HL-60 (cell line): ENCODE measurements at regions not wholly inside any gene's neighbourhood (a gene's known extent, or its start where the extent isn't known, plus 50 kb on each side); places are given as distances from the start of the nearest gene placed in this dataset.

ENCODE experiments used
- DNase-seq, 2 experiments: peaks; one replicate each; pipeline ENCODE4 v3.0.0-alpha.2; 2010 to 2020; ENCODE audit warnings: low read depth in 1 of 2, low spot score in 1 of 2
- H3K27ac ChIP-seq: fragments of 250-450 bp; sonication (Bioruptor Pico); replicated peaks from 2 replicates; pipeline ENCODE4 v1.5.1; 2020; ENCODE audit warnings: mild to moderate bottlenecking, moderate library complexity
- H3K27me3 ChIP-seq: fragments of 250-450 bp; sonication (Bioruptor Pico); 2 replicates; pipeline ENCODE4 v1.5.1; 2021; ENCODE audit warnings: mild to moderate bottlenecking, moderate library complexity; ENCODE audit not compliant: insufficient read depth, poor library complexity, severe bottlenecking
- H3K4me3 ChIP-seq: replicated peaks from 2 replicates; pipeline ENCODE4 v1.5.1; 2011; ENCODE audit warnings: mild to moderate bottlenecking, control low read depth, low read length; ENCODE audit not compliant: insufficient read depth
- GABPA ChIP-seq: IDR thresholded peaks from 2 replicates; pipeline ENCODE4 v1.6.1; 2012; ENCODE audit warnings: low read depth
- POLR2AphosphoS5 ChIP-seq: IDR thresholded peaks from 2 replicates; pipeline ENCODE4 v1.6.1; 2012; ENCODE audit warnings: low read depth
- SPI1 ChIP-seq: IDR thresholded peaks from 2 replicates; pipeline ENCODE4 v1.6.1; 2012; ENCODE audit warnings: low read depth, mild to moderate bottlenecking, borderline replicate concordance
- TF ChIP-seq, protein P1 (sequence below): IDR thresholded peaks from 2 replicates; pipeline ENCODE4 v1.6.1; 2012; ENCODE audit warnings: low read depth; ENCODE audit not compliant: insufficient replicate concordance
- TF ChIP-seq, protein P2 (sequence below): IDR thresholded peaks from one replicate; pipeline ENCODE4 v1.5.1; 2011; ENCODE audit warnings: low read length, control low read depth, inconsistent platforms; ENCODE audit not compliant: insufficient read depth

DNA sequence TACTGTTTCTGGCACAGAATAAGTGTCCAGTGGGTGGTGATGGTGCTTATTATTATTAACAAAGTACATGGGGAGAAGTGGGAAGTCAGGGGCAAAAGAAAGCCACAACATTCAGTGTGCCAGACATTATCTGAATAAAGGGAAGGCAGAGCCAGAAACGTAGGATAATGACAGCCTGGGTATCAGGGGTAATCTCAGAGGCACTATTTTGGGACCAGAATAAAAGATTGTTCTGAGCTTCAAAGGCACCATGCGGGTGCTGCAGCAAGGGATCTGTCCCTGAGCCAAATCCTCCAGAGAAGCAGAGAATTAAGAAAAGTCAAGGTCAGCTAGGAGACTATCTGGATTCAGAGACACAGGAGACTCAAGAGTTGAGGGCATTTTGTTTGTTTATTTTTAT is 328.8 kb upstream of the GATB start:
- H3K27me3 ChIP-seq, result no peaks in the 10 kb centered on the region
- no peak for DNase-seq
- TF ChIP-seq SPI1 (no peak), GABPA (no peak), POLR2AphosphoS5 (no peak)
- TF ChIP-seq, protein P1, sequence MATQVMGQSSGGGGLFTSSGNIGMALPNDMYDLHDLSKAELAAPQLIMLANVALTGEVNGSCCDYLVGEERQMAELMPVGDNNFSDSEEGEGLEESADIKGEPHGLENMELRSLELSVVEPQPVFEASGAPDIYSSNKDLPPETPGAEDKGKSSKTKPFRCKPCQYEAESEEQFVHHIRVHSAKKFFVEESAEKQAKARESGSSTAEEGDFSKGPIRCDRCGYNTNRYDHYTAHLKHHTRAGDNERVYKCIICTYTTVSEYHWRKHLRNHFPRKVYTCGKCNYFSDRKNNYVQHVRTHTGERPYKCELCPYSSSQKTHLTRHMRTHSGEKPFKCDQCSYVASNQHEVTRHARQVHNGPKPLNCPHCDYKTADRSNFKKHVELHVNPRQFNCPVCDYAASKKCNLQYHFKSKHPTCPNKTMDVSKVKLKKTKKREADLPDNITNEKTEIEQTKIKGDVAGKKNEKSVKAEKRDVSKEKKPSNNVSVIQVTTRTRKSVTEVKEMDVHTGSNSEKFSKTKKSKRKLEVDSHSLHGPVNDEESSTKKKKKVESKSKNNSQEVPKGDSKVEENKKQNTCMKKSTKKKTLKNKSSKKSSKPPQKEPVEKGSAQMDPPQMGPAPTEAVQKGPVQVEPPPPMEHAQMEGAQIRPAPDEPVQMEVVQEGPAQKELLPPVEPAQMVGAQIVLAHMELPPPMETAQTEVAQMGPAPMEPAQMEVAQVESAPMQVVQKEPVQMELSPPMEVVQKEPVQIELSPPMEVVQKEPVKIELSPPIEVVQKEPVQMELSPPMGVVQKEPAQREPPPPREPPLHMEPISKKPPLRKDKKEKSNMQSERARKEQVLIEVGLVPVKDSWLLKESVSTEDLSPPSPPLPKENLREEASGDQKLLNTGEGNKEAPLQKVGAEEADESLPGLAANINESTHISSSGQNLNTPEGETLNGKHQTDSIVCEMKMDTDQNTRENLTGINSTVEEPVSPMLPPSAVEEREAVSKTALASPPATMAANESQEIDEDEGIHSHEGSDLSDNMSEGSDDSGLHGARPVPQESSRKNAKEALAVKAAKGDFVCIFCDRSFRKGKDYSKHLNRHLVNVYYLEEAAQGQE, result no peak
- TF ChIP-seq, protein P2, sequence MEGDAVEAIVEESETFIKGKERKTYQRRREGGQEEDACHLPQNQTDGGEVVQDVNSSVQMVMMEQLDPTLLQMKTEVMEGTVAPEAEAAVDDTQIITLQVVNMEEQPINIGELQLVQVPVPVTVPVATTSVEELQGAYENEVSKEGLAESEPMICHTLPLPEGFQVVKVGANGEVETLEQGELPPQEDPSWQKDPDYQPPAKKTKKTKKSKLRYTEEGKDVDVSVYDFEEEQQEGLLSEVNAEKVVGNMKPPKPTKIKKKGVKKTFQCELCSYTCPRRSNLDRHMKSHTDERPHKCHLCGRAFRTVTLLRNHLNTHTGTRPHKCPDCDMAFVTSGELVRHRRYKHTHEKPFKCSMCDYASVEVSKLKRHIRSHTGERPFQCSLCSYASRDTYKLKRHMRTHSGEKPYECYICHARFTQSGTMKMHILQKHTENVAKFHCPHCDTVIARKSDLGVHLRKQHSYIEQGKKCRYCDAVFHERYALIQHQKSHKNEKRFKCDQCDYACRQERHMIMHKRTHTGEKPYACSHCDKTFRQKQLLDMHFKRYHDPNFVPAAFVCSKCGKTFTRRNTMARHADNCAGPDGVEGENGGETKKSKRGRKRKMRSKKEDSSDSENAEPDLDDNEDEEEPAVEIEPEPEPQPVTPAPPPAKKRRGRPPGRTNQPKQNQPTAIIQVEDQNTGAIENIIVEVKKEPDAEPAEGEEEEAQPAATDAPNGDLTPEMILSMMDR, result no peak
- H3K27ac ChIP-seq, result no peak overlapping the region
- H3K4me3 ChIP-seq, result no peak overlapping the region

DNA sequence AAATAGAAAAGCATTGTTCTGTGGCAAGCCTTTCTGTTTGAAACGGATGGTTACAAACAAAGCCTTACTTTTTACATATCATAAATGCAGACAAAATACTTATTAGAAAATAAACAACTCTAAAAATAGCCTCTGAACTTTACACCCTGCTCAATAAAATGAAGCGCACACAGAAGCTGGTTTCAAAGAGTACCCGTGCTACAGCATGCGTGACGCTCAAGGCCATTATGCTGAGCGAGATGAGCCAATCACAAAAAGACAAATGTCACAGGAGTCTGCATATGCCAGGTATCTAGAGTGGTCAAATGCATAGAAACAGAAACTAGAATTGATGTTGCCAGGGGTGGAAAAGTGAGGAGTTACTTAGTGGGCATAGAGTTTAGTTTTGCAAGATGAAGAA is 326.5 kb upstream of the GATB start:
- TF ChIP-seq, protein P2, result no peak
- TF ChIP-seq SPI1, result no peak
- no peak for TF ChIP-seq GABPA
- TF ChIP-seq, protein P1, result no peak
- TF ChIP-seq POLR2AphosphoS5, result no peak
- no peaks in the 10 kb centered on the region for H3K27me3 ChIP-seq
- no peak overlapping the region for H3K4me3 ChIP-seq
- H3K27ac ChIP-seq, result no peak overlapping the region
- DNase-seq, result no peak

DNA sequence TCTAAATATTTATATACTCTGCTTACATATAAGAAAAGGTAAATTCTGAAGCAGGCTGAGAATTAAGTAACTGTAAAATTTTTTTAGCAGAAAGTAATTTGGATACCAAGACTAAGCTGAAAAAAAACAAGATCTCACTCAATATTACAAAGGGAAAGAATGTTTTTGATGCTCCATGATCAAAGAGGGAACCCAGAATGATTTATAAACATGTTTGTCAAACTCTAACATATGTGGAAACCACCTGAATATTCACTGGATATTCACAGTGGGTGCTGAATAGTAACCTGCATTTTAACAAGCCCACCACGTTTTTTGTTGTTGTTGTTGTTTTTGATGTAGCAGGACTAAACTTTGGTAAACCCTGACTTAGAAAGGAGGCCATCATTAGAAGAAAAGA is 324.9 kb upstream of the GATB start:
- TF ChIP-seq POLR2AphosphoS5 (no peak), SPI1 (no peak), GABPA (no peak)
- TF ChIP-seq, protein P1, result no peak
- TF ChIP-seq, protein P2, result no peak

More for the DNA sequence above, 324.9 kb upstream of the GATB start:
- Histone ChIP-seq H3K27me3 (no peaks in the 10 kb centered on the region), H3K4me3 (no peak overlapping the region), H3K27ac (no peak overlapping the region)
- no peak for DNase-seq
